GM19043 (cell line): ENCODE measurements at regions not wholly inside any gene's neighbourhood (a gene's known extent, or its start where the extent isn't known, plus 50 kb on each side); places are given as distances from the start of the nearest gene placed in this dataset.

ENCODE experiments used
- ATAC-seq: cut with Tn5 transposase; IDR thresholded peaks from one replicate; pipeline ENCODE4 v1.9.1; 2021; ENCODE audit warnings: low read depth; ENCODE audit not compliant: unreplicated experiment

DNA sequence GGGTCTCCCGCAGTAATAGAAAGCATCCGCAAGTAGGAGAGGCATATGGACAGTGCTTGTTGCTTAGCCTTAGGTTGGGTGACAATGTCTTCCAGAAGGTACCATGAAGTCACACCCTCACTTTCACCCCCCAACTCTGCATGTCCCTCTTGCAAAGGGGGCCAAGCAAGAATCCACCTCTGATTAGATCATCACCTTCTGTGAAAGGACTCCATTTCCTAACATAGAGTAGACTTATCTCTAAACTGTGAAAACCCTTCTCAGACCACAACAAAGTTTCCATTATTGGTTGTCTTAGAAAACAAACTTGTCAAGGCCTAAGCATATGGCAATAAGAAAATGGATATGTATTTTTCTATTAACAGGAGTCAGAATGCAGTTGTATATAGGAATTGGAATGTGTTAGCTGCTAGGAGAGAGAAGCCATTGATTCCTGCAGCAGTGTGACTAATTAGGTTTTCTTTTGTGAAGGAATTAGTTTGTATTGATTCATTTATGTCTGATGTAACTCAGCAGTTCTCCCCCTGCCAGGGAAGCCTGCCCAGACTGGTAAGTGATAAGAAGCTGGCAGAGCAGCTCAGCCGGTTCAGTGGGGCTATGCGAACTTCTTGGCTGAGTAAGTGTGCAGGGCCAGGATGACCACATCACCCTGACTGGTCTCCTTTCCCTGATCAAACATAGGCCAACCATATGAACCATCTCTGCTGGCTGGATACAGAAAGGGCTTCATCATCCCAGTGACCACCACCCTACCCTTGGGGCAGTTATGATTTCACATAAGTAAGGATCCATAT lies 107.3 kb upstream of the CCDC196 start:
- ATAC-seq: no peak

DNA sequence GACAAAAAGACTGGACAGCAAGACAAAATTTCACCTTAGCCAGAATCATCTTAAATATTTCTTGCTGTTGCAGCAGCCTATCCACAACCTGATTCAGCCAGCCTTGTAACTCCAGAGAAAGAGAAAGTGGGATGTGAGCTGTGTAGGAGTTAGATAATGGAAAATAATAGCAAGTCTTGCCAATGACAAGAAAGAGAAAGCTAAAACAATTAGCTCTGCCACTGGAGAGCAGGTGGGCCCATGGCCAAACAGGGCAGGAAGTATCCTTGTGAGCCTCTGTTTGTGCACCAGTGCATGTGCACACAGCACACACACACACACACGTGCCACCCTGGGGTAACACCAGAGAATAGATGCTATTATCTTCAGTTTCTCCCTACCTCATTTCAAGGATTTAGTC lies 106.0 kb upstream of the CCDC196 start:
- no peak for ATAC-seq

DNA sequence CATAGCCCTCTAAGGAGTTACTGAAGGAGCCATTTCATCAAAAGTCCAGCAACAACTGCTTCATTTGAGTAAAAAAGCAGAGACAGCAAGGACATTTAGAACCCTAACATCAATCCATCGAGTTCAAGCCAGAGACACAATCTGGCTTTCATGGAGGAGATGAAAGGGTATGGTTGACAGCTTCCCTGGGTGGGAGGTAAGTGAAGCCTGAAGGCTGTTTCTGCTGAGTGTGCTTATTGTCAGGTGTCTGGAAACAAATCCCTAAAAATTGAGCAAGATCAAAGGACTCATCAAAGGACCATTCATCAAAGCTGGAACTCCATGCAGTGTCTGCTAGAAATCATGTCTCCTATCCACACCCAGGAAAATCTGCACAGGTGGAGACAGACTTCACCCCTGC lies 104.4 kb upstream of the CCDC196 start:
- no peak for ATAC-seq

GRCh38 chr14:66383257-66383656 lies 102.9 kb upstream of the CCDC196 start:
- ATAC-seq: no peak

DNA sequence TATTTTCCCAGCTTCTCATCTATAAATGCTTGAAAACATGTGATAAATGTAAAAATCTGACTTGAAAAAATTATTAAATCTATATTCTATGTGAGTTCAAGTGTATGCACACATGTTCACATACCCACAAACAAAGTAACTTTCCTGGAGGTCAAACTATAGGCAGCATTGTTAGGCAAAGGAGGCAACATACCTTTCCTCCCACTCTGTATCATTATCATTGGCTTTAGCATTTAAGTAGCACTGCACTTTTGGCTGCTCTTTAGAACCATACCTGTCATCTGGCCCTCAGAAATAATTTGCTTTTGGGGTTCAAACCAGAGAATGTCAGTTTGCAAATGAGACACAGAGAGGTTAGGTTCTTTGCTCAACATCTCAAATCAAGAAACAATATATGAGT lies 102.4 kb upstream of the CCDC196 start:
- ATAC-seq: no peak

- no peak for ATAC-seq
These were observed 97.7 kb upstream of the CCDC196 start for GRCh38 chr14:66388516-66388915.

DNA sequence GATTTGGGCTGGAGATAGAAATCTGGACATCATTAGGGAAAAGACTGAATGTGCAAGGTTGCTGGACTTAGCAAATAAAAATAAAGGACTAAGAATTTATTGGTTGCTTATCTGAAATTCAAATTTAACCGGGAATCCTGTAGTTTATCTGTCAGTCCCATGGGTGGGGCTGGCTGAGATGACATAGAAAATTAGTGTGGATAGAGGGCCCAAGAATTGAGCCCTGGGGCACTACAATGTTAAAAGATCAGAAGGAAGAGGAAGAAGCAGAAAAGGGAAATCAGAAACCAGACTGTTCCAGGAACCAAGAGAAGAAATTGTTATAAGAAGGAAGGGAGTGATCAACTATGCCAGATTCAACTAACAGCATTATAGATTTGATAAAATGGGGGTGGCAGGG lies 96.7 kb upstream of the CCDC196 start:
- no peak for ATAC-seq

- ATAC-seq: no peak
These were observed 90.9 kb upstream of the CCDC196 start for GRCh38 chr14:66395300-66395699.

DNA sequence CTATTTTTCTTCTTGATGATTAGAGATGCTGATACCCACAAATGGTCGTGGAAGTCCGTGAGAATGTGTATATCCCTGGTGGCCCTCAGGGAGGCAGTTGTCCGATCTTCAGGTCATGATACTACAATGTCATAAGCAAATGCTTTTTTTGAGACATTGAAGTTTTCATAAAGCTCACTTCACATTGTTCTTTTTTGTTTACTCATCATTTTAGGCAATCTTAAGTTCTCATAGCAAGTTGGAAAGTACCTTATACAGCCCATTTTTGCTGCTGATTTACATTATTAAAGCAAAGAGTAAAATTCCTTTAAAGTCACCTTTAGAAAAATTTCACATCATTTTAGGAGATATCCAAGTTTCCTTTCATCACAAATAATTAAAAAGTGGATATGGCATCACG lies 90.0 kb upstream of the CCDC196 start:
- no peak for ATAC-seq

DNA sequence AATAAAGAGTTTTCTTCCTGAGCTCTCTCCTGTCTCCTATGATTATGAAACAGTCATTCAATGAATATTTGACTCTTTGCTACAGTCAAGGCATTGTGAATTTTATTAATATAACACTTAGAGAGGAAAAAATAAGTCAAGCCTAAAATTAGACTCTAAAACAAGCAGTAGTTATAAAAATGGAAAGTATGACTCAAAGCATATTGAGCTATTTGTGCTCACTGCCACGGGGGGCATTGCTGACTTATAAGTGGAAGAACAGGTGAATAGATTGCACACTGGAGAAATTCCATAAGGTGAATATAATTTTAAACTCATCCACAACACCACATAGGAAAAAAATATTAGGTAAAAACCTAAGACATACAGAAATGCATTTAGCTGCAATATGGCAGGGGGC lies 87.7 kb upstream of the CCDC196 start:
- ATAC-seq: no peak

GRCh38 chr14:66401449-66402095 lies 84.6 kb upstream of the CCDC196 start:
- ATAC-seq: no peak

DNA sequence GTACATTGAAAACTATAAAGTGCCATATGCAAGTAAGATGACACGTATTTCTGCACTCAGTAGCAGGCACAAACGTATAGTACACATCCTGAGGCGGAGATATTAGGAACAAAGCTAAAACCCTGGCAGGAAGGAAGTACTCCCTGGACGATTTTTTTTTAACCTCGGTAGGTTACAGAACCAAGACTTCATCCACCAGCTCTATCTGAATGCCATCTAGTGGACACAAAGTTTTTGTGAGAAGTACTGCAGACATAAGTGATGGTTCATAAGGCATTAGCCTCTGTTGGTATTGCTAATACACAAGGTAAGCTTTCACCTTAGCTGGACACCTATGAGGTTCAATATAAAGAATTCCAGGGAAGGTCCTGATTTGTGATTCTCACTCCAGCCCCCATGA lies 83.0 kb upstream of the CCDC196 start:
- peak; percentile 51 for ATAC-seq

DNA sequence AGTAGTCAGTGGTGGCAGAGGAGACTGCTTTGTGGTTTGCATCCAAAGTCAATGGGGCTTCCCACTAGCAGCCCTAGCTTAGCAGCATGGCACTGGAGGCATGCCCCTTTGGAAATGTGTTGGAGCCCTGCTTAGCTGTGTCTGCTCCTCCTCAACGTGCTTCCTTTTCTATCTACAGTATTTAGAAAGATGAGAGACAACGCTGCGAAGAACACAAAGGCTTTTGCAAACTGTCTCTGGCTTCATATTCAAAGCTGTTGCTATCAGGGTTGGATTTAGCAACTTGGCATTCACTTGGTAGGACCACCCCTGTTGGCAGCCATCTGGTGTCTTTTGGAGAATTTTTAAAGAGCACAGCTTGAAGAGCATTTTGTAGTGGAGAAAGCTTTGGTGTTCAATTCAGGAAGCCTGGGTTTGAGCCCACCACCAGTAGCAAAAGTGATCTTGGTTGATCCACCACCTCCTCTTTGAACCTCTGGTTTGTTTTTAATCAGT lies 82.1 kb upstream of the CCDC196 start:
- no peak for ATAC-seq

GRCh38 chr14:66405158-66405557 lies 81.0 kb upstream of the CCDC196 start:
- no peak for ATAC-seq

- ATAC-seq: no peak
These were observed 72.3 kb upstream of the CCDC196 start for GRCh38 chr14:66413901-66414300.

DNA sequence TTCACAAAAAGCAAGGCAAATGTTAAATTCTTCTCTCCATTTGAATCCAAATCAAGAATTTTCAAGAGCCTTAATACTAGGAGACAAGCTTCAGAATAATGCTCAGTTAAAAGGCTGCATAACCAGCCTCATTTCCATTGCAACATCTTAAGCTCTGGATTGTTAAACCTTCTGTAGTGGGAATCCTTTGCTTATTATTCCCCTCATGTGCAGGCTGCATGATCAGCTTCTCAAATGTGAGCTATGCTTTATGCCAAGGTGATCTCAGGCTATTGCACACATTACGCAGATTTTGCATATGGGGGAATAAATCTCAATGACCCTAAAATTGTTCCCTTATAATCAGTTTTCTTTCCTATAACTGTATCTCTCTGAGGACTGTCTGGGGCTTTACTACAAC lies 71.7 kb upstream of the CCDC196 start:
- no peak for ATAC-seq

DNA sequence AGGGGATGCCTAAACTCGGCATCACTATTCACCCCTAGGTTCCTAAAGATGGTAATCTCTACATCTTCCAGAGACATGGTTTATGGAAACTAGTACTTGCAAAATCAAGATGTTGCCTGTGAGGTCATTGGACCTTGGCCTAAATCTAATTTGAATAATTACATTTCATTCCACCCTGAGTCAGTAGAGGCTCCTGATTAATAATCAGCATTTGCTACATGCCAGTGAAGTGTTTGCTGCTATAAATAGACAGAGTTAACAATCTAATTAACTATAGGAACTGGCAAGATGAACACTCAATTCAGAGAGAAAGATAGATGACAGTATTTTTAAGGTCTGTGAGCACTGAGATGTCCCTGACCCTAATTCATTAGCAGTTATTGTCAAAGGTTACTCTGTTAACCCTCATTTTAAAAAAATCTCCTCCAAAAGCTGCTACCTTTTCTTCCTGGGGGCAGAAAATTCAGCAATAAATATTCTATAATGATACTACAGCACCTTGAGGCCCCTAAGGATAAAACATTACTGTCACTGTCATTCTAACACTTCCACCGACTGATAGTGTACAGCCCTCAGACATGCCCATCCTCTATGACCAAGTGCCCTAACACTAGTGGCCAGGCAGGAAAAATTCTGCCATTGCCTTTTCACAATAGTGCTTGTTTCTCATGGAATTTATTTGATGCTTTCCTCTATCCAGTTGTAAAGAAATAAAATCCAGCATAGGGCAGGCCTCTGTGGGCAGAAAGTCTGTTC lies 65.7 kb upstream of the CCDC196 start:
- no peak for ATAC-seq

DNA sequence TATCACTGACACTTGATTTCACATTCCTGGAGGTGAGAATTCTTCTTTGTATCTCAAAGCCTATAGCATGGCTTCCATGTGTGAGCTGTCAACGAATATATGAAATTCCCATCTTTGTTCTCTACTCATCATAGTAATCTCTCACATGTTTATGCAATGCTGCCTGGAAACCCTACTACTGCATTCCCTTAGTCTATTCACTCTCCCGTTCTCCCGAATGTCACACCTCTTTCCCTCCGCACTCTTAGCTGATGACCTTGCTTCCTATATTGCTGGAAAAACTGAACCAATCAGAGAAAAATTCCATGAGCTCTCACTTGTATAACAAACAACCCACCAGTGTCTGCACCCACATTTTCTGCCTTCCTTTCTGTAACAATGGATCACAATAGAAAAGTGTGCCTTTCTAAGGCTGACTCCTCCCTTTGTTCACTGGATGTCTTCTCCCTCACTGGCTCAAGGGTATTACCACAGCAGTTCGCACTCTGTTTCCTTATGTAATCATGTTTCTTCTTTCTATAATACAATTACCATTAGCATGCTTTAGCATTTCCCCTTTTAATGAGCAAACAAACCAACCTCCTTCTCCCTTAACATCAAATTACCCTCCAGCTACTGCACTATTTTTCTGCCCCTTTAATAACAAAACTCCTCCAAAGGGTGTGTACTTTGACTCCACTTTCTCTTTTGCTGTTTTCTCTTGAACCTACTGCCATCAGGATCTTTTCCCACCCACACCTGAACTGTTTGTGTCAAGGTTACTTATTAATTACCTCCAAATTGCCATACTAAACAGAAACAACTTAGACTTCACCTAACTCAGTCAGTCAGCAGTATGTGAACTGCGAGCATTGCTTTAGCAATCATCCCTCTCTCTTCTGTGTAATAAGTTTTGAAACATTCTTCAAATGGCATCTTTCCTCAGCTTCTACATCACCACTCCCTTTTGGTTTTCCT lies 63.9 kb upstream of the CCDC196 start:
- no peak for ATAC-seq

GRCh38 chr14:66425402-66425801 lies 60.8 kb upstream of the CCDC196 start:
- no peak for ATAC-seq

- no peak for ATAC-seq
These were observed 59.7 kb upstream of the CCDC196 start for GRCh38 chr14:66426451-66426850.
